ENCODE measurements at regions not wholly inside any gene's neighbourhood (a gene's known extent, or its start where the extent isn't known, plus 50 kb on each side); places are given as distances from the start of the nearest gene placed in this dataset.
A peak's percentile ranks its signal among the peaks of the same experiment; 100 is the strongest.

- peak; percentile 50 for DNase-seq
Measured at GRCh38 chr9:107172160-107172978, 110.7 kb upstream of the RAD23B start.

- DNase-seq = no peak
Measured at GRCh38 chr9:107172979-107173347, 110.1 kb upstream of the RAD23B start.

GRCh38 chr9:107173422-107174180, 109.5 kb upstream of the RAD23B start:
- no peak for DNase-seq

- DNase-seq = no peak
Measured at GRCh38 chr9:107174441-107174840, 108.6 kb upstream of the RAD23B start.

GRCh38 chr9:107175041-107175440, 108.0 kb upstream of the RAD23B start:
- no peak for DNase-seq

- DNase-seq = no peak
Measured at GRCh38 chr9:107175816-107176435, 107.2 kb upstream of the RAD23B start.

GRCh38 chr9:107176436-107177151, 106.5 kb upstream of the RAD23B start:
- no peak for DNase-seq

GRCh38 chr9:107177243-107177839, 105.7 kb upstream of the RAD23B start:
- no peak for DNase-seq

GRCh38 chr9:107177857-107178256, 105.2 kb upstream of the RAD23B start:
- peak; percentile 15 for DNase-seq

- DNase-seq = no peak
Measured at GRCh38 chr9:107178293-107178692, 104.8 kb upstream of the RAD23B start.

- no peak for DNase-seq
Measured at GRCh38 chr9:107180206-107180605, 102.9 kb upstream of the RAD23B start.

GRCh38 chr9:107183176-107183575, 99.9 kb upstream of the RAD23B start:
- no peak for DNase-seq

GRCh38 chr9:107188376-107188775, 94.7 kb upstream of the RAD23B start:
- no peak for DNase-seq

GRCh38 chr9:107190061-107190935, 92.8 kb upstream of the RAD23B start:
- peak; percentile 71 for DNase-seq

- no peak for DNase-seq
Measured at GRCh38 chr9:107190936-107191290, 92.2 kb upstream of the RAD23B start.

- DNase-seq = no peak
Measured at GRCh38 chr9:107193251-107193650, 89.8 kb upstream of the RAD23B start.

- no peak for DNase-seq
Measured at GRCh38 chr9:107198718-107199117, 84.4 kb upstream of the RAD23B start.

GRCh38 chr9:107208121-107208520, 75.0 kb upstream of the RAD23B start:
- no peak for DNase-seq

GRCh38 chr9:107210775-107211174, 72.3 kb upstream of the RAD23B start:
- no peak for DNase-seq

- no peak for DNase-seq
Measured at GRCh38 chr9:107211284-107211923, 71.7 kb upstream of the RAD23B start.

- DNase-seq = no peak
Measured at GRCh38 chr9:107212613-107213012, 70.5 kb upstream of the RAD23B start.
